ENCODE measurements at regions not wholly inside any gene's neighbourhood (a gene's known extent, or its start where the extent isn't known, plus 50 kb on each side); places are given as distances from the start of the nearest gene placed in this dataset.
"Not testable (repeated sequence)": the region's sequence is repeated elsewhere in the genome, so short reads cannot be mapped to it uniquely, and the experiment has no call there.

DNA sequence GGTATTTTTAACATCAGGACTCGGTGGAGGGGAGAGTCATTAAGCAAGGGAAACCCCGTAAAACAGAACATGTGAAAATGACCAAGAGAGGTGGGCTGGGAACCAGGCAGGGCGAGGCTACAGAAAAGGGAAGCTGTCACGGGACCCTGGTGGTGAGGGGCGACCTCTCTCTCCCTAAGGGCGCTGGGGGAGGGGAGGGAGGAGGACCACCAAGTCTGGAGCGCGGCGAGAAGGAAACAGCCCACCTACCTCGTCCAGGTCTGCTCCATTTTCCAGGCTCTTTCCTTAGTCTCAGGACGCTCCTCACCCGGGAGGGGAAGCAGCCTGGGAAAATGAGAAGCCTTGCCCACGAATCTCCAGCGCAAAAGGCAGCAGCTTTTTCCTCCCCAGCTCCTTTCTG lies 181.9 kb upstream of the NBPF9 start:
- TF ChIP-seq, protein P1, sequence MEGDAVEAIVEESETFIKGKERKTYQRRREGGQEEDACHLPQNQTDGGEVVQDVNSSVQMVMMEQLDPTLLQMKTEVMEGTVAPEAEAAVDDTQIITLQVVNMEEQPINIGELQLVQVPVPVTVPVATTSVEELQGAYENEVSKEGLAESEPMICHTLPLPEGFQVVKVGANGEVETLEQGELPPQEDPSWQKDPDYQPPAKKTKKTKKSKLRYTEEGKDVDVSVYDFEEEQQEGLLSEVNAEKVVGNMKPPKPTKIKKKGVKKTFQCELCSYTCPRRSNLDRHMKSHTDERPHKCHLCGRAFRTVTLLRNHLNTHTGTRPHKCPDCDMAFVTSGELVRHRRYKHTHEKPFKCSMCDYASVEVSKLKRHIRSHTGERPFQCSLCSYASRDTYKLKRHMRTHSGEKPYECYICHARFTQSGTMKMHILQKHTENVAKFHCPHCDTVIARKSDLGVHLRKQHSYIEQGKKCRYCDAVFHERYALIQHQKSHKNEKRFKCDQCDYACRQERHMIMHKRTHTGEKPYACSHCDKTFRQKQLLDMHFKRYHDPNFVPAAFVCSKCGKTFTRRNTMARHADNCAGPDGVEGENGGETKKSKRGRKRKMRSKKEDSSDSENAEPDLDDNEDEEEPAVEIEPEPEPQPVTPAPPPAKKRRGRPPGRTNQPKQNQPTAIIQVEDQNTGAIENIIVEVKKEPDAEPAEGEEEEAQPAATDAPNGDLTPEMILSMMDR (IDR thresholded peaks at IDR 0.05), result not testable (repeated sequence)
- not testable (repeated sequence) for TF ChIP-seq EP300, POLR2A (IDR thresholded peaks at IDR 0.05)

Measured in ovary (tissue), 3 donors.